ENCODE measurements at regions not wholly inside any gene's neighbourhood (a gene's known extent, or its start where the extent isn't known, plus 50 kb on each side); places are given as distances from the start of the nearest gene placed in this dataset.

- no peak for TF ChIP-seq CTCF (IDR thresholded peaks at IDR 0.05; ENCODE audit: insufficient read depth, low read length, poor library complexity, severe bottlenecking)
- Histone ChIP-seq H3K27me3 (replicated peaks; ENCODE audit: control insufficient read depth, insufficient read depth, low read length) (no peaks in the 10 kb centered on the region), H3K4me3 (replicated peaks; ENCODE audit: low read depth, low read length) (no peak overlapping the region), H3K36me3 (ENCODE audit: control insufficient read depth, insufficient read depth, low read length) (no peaks in the 10 kb centered on the region)
- no peak for DNase-seq (ENCODE audit: extremely low read depth, insufficient read length)
Observed at GRCh38 chr4:96347582-96347981, 507.7 kb downstream of the PDHA2 start.

DNA sequence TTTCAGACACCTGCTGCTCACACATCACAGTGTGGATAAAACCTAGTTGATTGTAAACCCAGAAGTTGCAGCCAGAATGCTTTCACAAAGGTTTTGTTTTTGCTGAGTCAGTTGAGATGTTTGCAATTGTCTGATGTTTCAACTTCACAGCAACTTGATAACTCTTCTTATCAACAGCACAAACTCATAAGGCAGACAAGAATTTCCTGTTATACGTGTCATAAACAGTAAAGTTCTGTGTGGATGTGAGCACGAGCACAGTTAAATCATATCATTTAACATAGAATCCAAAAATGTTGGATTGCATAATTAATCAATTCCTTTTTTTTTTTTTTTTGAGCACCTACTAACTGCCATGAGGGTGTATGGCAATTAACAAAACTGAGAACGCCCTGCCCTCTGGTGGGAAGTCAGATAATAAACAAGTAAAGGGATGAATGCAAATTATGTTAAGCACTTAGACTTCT, 512.2 kb downstream of the PDHA2 start:
- no peak for TF ChIP-seq CTCF (IDR thresholded peaks at IDR 0.05; ENCODE audit: insufficient read depth, low read length, poor library complexity, severe bottlenecking)

DNA sequence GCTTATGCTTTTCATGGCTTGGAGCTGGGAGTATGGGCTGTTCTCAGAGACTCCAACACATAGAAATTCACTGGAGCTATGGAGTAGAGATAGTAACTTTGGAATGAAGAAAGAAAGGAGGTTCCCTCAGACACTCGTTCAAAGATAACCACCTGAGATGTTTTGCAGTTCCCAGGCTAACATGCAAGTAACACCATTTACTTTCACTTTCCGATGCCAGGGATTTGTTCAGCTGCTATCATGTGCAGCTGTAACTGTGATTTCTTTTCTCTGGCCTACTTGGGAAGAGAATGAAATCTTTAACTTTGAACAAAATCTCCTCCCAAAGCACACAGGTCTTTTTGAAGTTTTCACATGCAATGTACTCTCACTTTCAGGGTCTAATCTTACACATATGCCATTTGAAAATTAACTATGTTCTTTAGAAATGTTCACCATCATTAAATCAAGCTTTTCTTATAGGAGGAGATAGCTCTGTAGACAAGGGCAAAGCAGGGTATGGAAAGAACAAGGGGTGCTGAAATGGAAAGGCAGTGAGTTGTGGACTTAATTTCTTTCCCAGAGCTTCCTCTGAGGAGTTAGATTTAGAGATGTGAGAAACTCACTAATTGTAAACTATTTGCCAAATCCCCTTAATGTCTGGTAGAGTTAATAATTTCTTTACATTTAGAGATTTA, 514.3 kb downstream of the PDHA2 start:
- no peak for DNase-seq (ENCODE audit: extremely low read depth, insufficient read length)
- TF ChIP-seq CTCF (IDR thresholded peaks at IDR 0.05; ENCODE audit: insufficient read depth, low read length, poor library complexity, severe bottlenecking), result no peak
- Histone ChIP-seq H3K27me3 (replicated peaks; ENCODE audit: control insufficient read depth, insufficient read depth, low read length) (no peaks in the 10 kb centered on the region), H3K4me3 (replicated peaks; ENCODE audit: low read depth, low read length) (no peak overlapping the region), H3K36me3 (ENCODE audit: control insufficient read depth, insufficient read depth, low read length) (no peaks in the 10 kb centered on the region)

More for the DNA sequence above, 512.2 kb downstream of the PDHA2 start:
- Histone ChIP-seq H3K27me3 (replicated peaks; ENCODE audit: control insufficient read depth, insufficient read depth, low read length) (no peaks in the 10 kb centered on the region), H3K36me3 (ENCODE audit: control insufficient read depth, insufficient read depth, low read length) (no peaks in the 10 kb centered on the region), H3K4me3 (replicated peaks; ENCODE audit: low read depth, low read length) (no peak overlapping the region)
- DNase-seq (ENCODE audit: extremely low read depth, insufficient read length), result no peak

- no peak for DNase-seq (ENCODE audit: extremely low read depth, insufficient read length)
- Histone ChIP-seq H3K27me3 (replicated peaks; ENCODE audit: control insufficient read depth, insufficient read depth, low read length) (no peaks in the 10 kb centered on the region), H3K4me3 (replicated peaks; ENCODE audit: low read depth, low read length) (no peak overlapping the region), H3K36me3 (ENCODE audit: control insufficient read depth, insufficient read depth, low read length) (no peaks in the 10 kb centered on the region)
- no peak for TF ChIP-seq CTCF (IDR thresholded peaks at IDR 0.05; ENCODE audit: insufficient read depth, low read length, poor library complexity, severe bottlenecking)
Observed at GRCh38 chr4:96355414-96355813, 515.5 kb downstream of the PDHA2 start.

DNA sequence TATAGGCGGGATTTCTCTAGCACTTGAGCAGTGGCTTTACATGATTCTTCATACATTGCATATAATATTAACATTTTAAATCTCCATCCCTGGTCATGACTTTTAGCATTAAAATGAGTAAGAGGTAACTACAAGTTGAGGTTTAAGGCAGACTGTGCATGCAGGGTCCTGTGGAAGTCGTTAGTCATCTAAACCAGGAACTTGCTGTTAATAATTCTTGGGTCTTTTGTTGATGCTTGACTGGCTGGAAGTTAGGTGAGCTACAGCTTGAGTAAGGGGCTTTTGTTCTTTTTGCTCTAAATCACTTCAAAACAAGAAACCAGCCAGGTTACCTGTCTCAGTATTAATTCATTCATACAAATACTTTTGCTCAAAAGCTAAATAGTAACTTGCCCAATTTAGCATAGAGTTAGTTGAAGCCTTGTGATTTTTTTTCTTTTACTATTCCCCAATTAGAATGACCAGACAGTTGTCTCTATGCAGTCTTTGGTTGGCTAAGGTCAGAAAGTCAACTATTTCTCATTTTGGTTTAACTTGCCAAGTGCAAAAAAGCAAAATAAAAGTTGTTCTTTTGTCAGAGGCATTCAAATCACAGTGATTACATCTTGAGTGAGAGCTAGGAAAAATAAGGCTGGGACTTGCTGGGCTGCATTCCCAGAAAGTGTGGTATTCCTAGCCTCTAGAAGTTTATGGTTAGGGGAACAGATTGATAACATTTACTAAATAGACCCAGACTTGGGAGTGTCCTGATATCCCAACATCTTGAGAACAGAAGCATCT, 516.9 kb downstream of the PDHA2 start:
- TF ChIP-seq CTCF (IDR thresholded peaks at IDR 0.05; ENCODE audit: insufficient read depth, low read length, poor library complexity, severe bottlenecking), result no peak

More for the DNA sequence above, 516.9 kb downstream of the PDHA2 start:
- H3K4me3 ChIP-seq (replicated peaks; ENCODE audit: low read depth, low read length), result no peak overlapping the region
- no peaks in the 10 kb centered on the region for H3K36me3 ChIP-seq (ENCODE audit: control insufficient read depth, insufficient read depth, low read length)
- H3K27me3 ChIP-seq (replicated peaks; ENCODE audit: control insufficient read depth, insufficient read depth, low read length), result no peaks in the 10 kb centered on the region
- no peak for DNase-seq (ENCODE audit: extremely low read depth, insufficient read length)

Measured in GM06990 (cell line).